Neuronal stem cell (in vitro differentiated cells): ENCODE measurements at regions not wholly inside any gene's neighbourhood (a gene's known extent, or its start where the extent isn't known, plus 50 kb on each side); places are given as distances from the start of the nearest gene placed in this dataset.

Experiments used
- DNase-seq: peaks from one replicate; pipeline ENCODE4 v3.0.0-alpha.2; 2013; ENCODE audit warnings: low spot score
- H2AFZ ChIP-seq: one replicate; pipeline ENCODE4 v1.6.1; 2013; ENCODE audit warnings: mild to moderate bottlenecking, low read length, inconsistent platforms
- H2AK5ac ChIP-seq: 2 replicates; pipeline ENCODE4 v1.6.1; 2013; ENCODE audit warnings: low read depth, mild to moderate bottlenecking, inconsistent platforms, low read length, moderate library complexity, mixed read lengths
- H2BK120ac ChIP-seq: 2 replicates; pipeline ENCODE4 v1.6.1; 2013; ENCODE audit warnings: low read depth, mild to moderate bottlenecking, inconsistent platforms, low read length, moderate library complexity, mixed read lengths
- H2BK12ac ChIP-seq: one replicate; pipeline ENCODE4 v1.6.1; 2013; ENCODE audit warnings: low read length, inconsistent platforms
- H2BK15ac ChIP-seq: 2 replicates; pipeline ENCODE4 v1.6.1; 2013; ENCODE audit warnings: mild to moderate bottlenecking, low read length, inconsistent platforms, mixed read lengths
- H2BK5ac ChIP-seq: one replicate; pipeline ENCODE4 v1.6.1; 2013; ENCODE audit warnings: inconsistent platforms, mild to moderate bottlenecking, low read length, moderate library complexity
- H3K14ac ChIP-seq: one replicate; pipeline ENCODE4 v1.6.1; 2013; ENCODE audit warnings: low read length, inconsistent platforms
- H3K18ac ChIP-seq: 2 replicates; pipeline ENCODE4 v1.6.1; 2013; ENCODE audit warnings: low read length, inconsistent platforms
- H3K23ac ChIP-seq: 2 replicates; pipeline ENCODE4 v1.6.1; 2013; ENCODE audit warnings: low read depth, mild to moderate bottlenecking, mixed read lengths, low read length, inconsistent platforms; ENCODE audit not compliant: poor library complexity
- H3K27ac ChIP-seq: replicated peaks from 3 replicates; pipeline ENCODE4 v1.5.1; 2013; ENCODE audit warnings: low read length, inconsistent platforms
- H3K27me3 ChIP-seq, 3 experiments: 2 replicates each; pipeline ENCODE4 v1.6.1; 2013; ENCODE audit warnings: low read length in 3 of 3, mild to moderate bottlenecking in 2 of 3, inconsistent platforms in 1 of 3, low read depth in 1 of 3, mixed read lengths in 1 of 3, moderate library complexity in 1 of 3; ENCODE audit not compliant: control insufficient read depth in 3 of 3, insufficient read depth in 3 of 3
- H3K36me3 ChIP-seq, 2 donors: replicated peaks in 1 of 2; 2 replicates each; pipeline ENCODE4 v1.6.1; 2013; ENCODE audit warnings: low read length in 2 of 2; ENCODE audit not compliant: control insufficient read depth in 2 of 2, insufficient read depth in 2 of 2
- H3K4ac ChIP-seq: 2 replicates; pipeline ENCODE4 v1.6.1; 2013; ENCODE audit warnings: inconsistent platforms, mild to moderate bottlenecking, low read length, moderate library complexity
- H3K4me1 ChIP-seq, 2 donors: 1 replicate in 1 of 2; 2 replicates in 1 of 2; pipeline ENCODE4 v1.6.1; 2013; ENCODE audit warnings: low read length in 2 of 2, low read depth in 1 of 2; ENCODE audit not compliant: control insufficient read depth in 2 of 2, insufficient read depth in 1 of 2
- H3K4me2 ChIP-seq: one replicate; pipeline ENCODE4 v1.6.1; 2013; ENCODE audit warnings: mild to moderate bottlenecking, low read length, inconsistent platforms; ENCODE audit not compliant: insufficient read depth, poor library complexity, severe bottlenecking
- H3K4me3 ChIP-seq, 2 donors: 2 replicates each; pipeline ENCODE4 v1.5.1; 2013; ENCODE audit warnings: low read length in 2 of 2, mild to moderate bottlenecking in 2 of 2, inconsistent platforms in 1 of 2, moderate library complexity in 1 of 2
- H3K79me1 ChIP-seq: one replicate; pipeline ENCODE4 v1.6.1; 2013; ENCODE audit warnings: low read depth, mild to moderate bottlenecking, inconsistent platforms, low read length, moderate library complexity
- H3K9ac ChIP-seq: one replicate; pipeline ENCODE4 v1.6.1; 2013; ENCODE audit warnings: mild to moderate bottlenecking, low read depth, low read length, inconsistent platforms; ENCODE audit not compliant: poor library complexity
- H3K9me3 ChIP-seq, 2 donors: replicated peaks in 1 of 2; 2 replicates each; pipeline versions ENCODE3 to v1.6.1; 2013; ENCODE audit warnings: low read length in 2 of 2, mild to moderate bottlenecking in 2 of 2, inconsistent platforms in 1 of 2, low read depth in 1 of 2, mixed read lengths in 1 of 2, moderate library complexity in 1 of 2; ENCODE audit not compliant: control insufficient read depth in 2 of 2, insufficient read depth in 1 of 2
- H4K8ac ChIP-seq: one replicate; pipeline ENCODE4 v1.6.1; 2013; ENCODE audit warnings: low read depth, mild to moderate bottlenecking, inconsistent platforms, low read length, moderate library complexity
- H4K91ac ChIP-seq: one replicate; pipeline ENCODE4 v1.6.1; 2013; ENCODE audit warnings: low read length, low read depth, mild to moderate bottlenecking, inconsistent platforms; ENCODE audit not compliant: poor library complexity
- WGBS, 2 donors: extraction: QIAGEN DNeasy Blood & Tissue Kit; methylation state at CpG; one replicate each; pipeline ENCODE4 v1.1.7; 2013; ENCODE audit warnings: missing lambda C conversion rate in 2 of 2, mixed read lengths in 1 of 2; ENCODE audit not compliant: insufficient read length in 2 of 2, insufficient replicate concordance in 1 of 2; ENCODE audit errors: extremely low coverage in 2 of 2; 5-methylcytosine and 5-hydroxymethylcytosine counted together

GRCh38 chr5:8601831-8602354, 732.9 kb downstream of the MTRR start:
- H3K9ac ChIP-seq, result no peak overlapping the region
- no peak for DNase-seq
- no peak overlapping the region for H2AFZ ChIP-seq
- no peak overlapping the region for H3K4me3 ChIP-seq
- H3K14ac ChIP-seq, result no peak overlapping the region
- no peak overlapping the region for H2BK5ac ChIP-seq
- H4K91ac ChIP-seq, result no peak overlapping the region
- H3K23ac ChIP-seq, result no peak overlapping the region
- peaks cover 0 to 4% of the 10 kb centered on the region in 2 donors for H3K4me1 ChIP-seq
- no peak overlapping the region for H2BK15ac ChIP-seq
- no peak overlapping the region for H3K4me2 ChIP-seq
- no peak overlapping the region for H2AK5ac ChIP-seq
- H4K8ac ChIP-seq, result no peak overlapping the region
- peaks cover 0 to 2% of the 10 kb centered on the region in 2 donors for H3K9me3 ChIP-seq
- H2BK120ac ChIP-seq, result no peak overlapping the region
- no peak overlapping the region for H3K4ac ChIP-seq
- no peaks in the 10 kb centered on the region for H3K27me3 ChIP-seq
- WGBS, 2 donors, result no CpG with 5 or more reads among the region's 8 CpGs
- no peak overlapping the region for H3K18ac ChIP-seq
- H3K27ac ChIP-seq, result no peak overlapping the region
- no peak overlapping the region for H2BK12ac ChIP-seq
- no peaks in the 10 kb centered on the region for H3K79me1 ChIP-seq
- H3K36me3 ChIP-seq, result no peaks in the 10 kb centered on the region

GRCh38 chr5:8606231-8606630, 737.3 kb downstream of the MTRR start:
- Histone ChIP-seq H2BK5ac (no peak overlapping the region), H3K4me2 (no peak overlapping the region), H2AFZ (no peak overlapping the region), H4K8ac (no peak overlapping the region), H3K27me3 (no peaks in the 10 kb centered on the region), H3K9ac (no peak overlapping the region), H3K23ac (no peak overlapping the region), H3K4me3 (no peak overlapping the region), H2BK120ac (no peak overlapping the region), H3K27ac (no peak overlapping the region), H3K4ac (no peak overlapping the region), H2AK5ac (no peak overlapping the region), H3K9me3 (peaks cover 0 to 2% of the 10 kb centered on the region in 2 donors), H2BK15ac (no peak overlapping the region), H3K18ac (no peak overlapping the region), H3K36me3 (no peaks in the 10 kb centered on the region), H2BK12ac (no peak overlapping the region), H3K4me1 (peaks cover 0 to 4% of the 10 kb centered on the region in 2 donors), H4K91ac (no peak overlapping the region), H3K14ac (no peak overlapping the region), H3K79me1 (no peaks in the 10 kb centered on the region)
- DNase-seq, result peak; percentile 4

- H3K4ac ChIP-seq, result no peak overlapping the region
- H3K4me2 ChIP-seq, result no peak overlapping the region
- H3K4me3 ChIP-seq, result no peak overlapping the region
- no peak overlapping the region for H2BK5ac ChIP-seq
- H3K27ac ChIP-seq, result no peak overlapping the region
- H3K9me3 ChIP-seq, result no peaks in the 10 kb centered on the region
- H2BK120ac ChIP-seq, result no peak overlapping the region
- no peak overlapping the region for H3K9ac ChIP-seq
- no peaks in the 10 kb centered on the region for H3K27me3 ChIP-seq
- no CpG with 5 or more reads among the region's 3 CpGs for WGBS, 2 donors
- no peak overlapping the region for H2AK5ac ChIP-seq
- H2BK15ac ChIP-seq, result no peak overlapping the region
- H3K36me3 ChIP-seq, result no peaks in the 10 kb centered on the region
- peaks cover 0 to 2% of the 10 kb centered on the region in 2 donors for H3K4me1 ChIP-seq
- H2AFZ ChIP-seq, result no peak overlapping the region
- no peak overlapping the region for H3K14ac ChIP-seq
- no peak overlapping the region for H2BK12ac ChIP-seq
- no peak overlapping the region for H4K91ac ChIP-seq
- no peak for DNase-seq
- H3K23ac ChIP-seq, result no peak overlapping the region
- no peak overlapping the region for H3K18ac ChIP-seq
- no peaks in the 10 kb centered on the region for H3K79me1 ChIP-seq
- no peak overlapping the region for H4K8ac ChIP-seq
Measured at GRCh38 chr5:8611067-8611466, 742.1 kb downstream of the MTRR start.

GRCh38 chr5:8613078-8613685, 744.2 kb downstream of the MTRR start:
- Histone ChIP-seq H2BK120ac (no peak overlapping the region), H4K91ac (no peak overlapping the region), H3K4ac (no peak overlapping the region), H3K18ac (no peak overlapping the region), H3K4me1 (no peaks in the 10 kb centered on the region), H3K9me3 (no peaks in the 10 kb centered on the region), H3K9ac (no peak overlapping the region), H2BK12ac (no peak overlapping the region), H3K14ac (no peak overlapping the region), H3K23ac (no peak overlapping the region), H2AFZ (no peak overlapping the region), H3K4me3 (no peak overlapping the region), H3K79me1 (no peaks in the 10 kb centered on the region), H2BK15ac (no peak overlapping the region), H3K36me3 (no peaks in the 10 kb centered on the region), H4K8ac (no peak overlapping the region), H2AK5ac (no peak overlapping the region), H3K27me3 (no peaks in the 10 kb centered on the region), H3K27ac (no peak overlapping the region), H3K4me2 (no peak overlapping the region), H2BK5ac (no peak overlapping the region)
- no CpG with 5 or more reads among the region's 4 CpGs for WGBS, 2 donors
- no peak for DNase-seq
